Osteoblast (primary cell): ENCODE measurements at regions not wholly inside any gene's neighbourhood (a gene's known extent, or its start where the extent isn't known, plus 50 kb on each side); places are given as distances from the start of the nearest gene placed in this dataset.

Source experiments
- DNase-seq: peaks from one replicate; pipeline ENCODE4 v3.0.0; 2011; ENCODE audit warnings: low spot score, mixed read lengths; ENCODE audit not compliant: insufficient read length; ENCODE audit errors: missing footprints
- H2AFZ ChIP-seq: 2 replicates; pipeline ENCODE4 v1.6.0; 2011; ENCODE audit warnings: mild to moderate bottlenecking, low read length
- H3K27ac ChIP-seq: 2 replicates; pipeline ENCODE4 v1.5.1; 2011; ENCODE audit warnings: mild to moderate bottlenecking, low read depth, low read length, moderate library complexity
- H3K27me3 ChIP-seq: 2 replicates; pipeline ENCODE4 v1.6.0; 2012; ENCODE audit warnings: mild to moderate bottlenecking, control low read depth, inconsistent platforms, low read length, moderate library complexity; ENCODE audit not compliant: insufficient read depth
- H3K36me3 ChIP-seq: 2 replicates; pipeline ENCODE4 v1.5.1; 2011; ENCODE audit warnings: mild to moderate bottlenecking, low read length, control low read depth, moderate library complexity; ENCODE audit not compliant: insufficient read depth
- H3K4me1 ChIP-seq: 2 replicates; pipeline ENCODE4 v1.5.1; 2011; ENCODE audit warnings: mild to moderate bottlenecking, low read length, control low read depth, moderate library complexity; ENCODE audit not compliant: insufficient read depth
- H3K4me2 ChIP-seq: 2 replicates; pipeline ENCODE4 v1.6.0; 2011; ENCODE audit warnings: mild to moderate bottlenecking, low read length; ENCODE audit not compliant: insufficient read depth
- H3K4me3 ChIP-seq: fragments of 200-600 bp; sonication (generic); 3 replicates; pipeline ENCODE4 v1.5.1; 2012; ENCODE audit warnings: mild to moderate bottlenecking, low read length, inconsistent platforms; ENCODE audit not compliant: insufficient read depth
- H3K79me2 ChIP-seq: 2 replicates; pipeline ENCODE4 v1.6.0; 2012; ENCODE audit warnings: mild to moderate bottlenecking, low read length, control low read depth, inconsistent platforms; ENCODE audit not compliant: insufficient read depth
- H3K9me3 ChIP-seq: 2 replicates; pipeline ENCODE4 v1.5.1; 2011; ENCODE audit warnings: low read depth, low read length, control low read depth
- H4K20me1 ChIP-seq: 2 replicates; pipeline ENCODE4 v1.6.0; 2012; ENCODE audit warnings: mild to moderate bottlenecking, low read length, control low read depth; ENCODE audit not compliant: insufficient read depth
- TF ChIP-seq, protein P1 (sequence below): IDR thresholded peaks from 2 replicates; pipeline ENCODE4 v1.5.1; 2011; ENCODE audit warnings: mild to moderate bottlenecking, low read depth, low read length, moderate library complexity; ENCODE audit errors: extremely low read depth

DNA sequence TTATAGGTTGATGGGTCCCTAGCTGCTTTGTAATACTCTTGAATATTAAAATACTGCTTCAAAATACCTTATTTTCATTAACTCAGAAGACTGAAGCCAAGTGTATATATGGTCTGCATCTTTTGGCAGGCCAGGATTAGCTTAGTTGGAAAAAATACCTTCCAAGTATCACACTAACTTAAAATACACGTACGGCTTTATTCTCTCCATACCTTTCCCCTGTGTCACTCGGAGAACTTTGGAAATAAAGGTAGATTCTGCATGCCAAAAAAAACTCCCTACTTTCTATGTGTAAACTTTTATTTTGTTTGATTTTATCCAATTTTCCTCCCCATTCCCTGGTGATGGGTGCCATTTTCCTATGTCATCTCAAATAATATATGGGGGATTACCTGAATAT is 422.3 kb upstream of the MDFIC2 start:
- TF ChIP-seq, protein P1, sequence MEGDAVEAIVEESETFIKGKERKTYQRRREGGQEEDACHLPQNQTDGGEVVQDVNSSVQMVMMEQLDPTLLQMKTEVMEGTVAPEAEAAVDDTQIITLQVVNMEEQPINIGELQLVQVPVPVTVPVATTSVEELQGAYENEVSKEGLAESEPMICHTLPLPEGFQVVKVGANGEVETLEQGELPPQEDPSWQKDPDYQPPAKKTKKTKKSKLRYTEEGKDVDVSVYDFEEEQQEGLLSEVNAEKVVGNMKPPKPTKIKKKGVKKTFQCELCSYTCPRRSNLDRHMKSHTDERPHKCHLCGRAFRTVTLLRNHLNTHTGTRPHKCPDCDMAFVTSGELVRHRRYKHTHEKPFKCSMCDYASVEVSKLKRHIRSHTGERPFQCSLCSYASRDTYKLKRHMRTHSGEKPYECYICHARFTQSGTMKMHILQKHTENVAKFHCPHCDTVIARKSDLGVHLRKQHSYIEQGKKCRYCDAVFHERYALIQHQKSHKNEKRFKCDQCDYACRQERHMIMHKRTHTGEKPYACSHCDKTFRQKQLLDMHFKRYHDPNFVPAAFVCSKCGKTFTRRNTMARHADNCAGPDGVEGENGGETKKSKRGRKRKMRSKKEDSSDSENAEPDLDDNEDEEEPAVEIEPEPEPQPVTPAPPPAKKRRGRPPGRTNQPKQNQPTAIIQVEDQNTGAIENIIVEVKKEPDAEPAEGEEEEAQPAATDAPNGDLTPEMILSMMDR = no peak
- no peak overlapping the region for H3K4me2 ChIP-seq
- no peak overlapping the region for H2AFZ ChIP-seq
- no peak for DNase-seq
- no peaks in the 10 kb centered on the region for H3K36me3 ChIP-seq
- H3K9me3 ChIP-seq = no peaks in the 10 kb centered on the region
- H3K27me3 ChIP-seq = no peaks in the 10 kb centered on the region
- H3K79me2 ChIP-seq = no peaks in the 10 kb centered on the region
- peaks cover 9% of the 10 kb centered on the region for H3K4me1 ChIP-seq
- H3K27ac ChIP-seq = no peak overlapping the region
- no peaks in the 10 kb centered on the region for H4K20me1 ChIP-seq
- H3K4me3 ChIP-seq = no peak overlapping the region

DNA sequence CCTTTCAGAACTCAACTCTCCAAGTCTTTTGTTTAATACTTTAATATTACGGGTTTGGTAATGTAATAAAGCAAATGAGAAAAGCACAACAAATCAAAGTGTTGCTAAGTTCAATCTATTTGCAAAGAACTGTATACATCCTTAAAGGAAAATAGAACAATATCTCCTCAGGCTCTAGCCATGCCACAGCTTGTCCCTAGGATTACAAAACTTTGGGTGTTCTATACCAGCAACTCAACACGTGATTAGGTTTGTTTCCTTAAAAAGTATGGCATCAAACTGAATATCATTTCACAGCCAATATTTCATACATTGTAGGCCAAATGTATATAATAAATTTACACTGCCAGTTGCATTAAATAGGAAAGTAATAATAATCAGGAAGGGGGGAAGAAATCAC is 418.6 kb upstream of the MDFIC2 start:
- Histone ChIP-seq H3K9me3 (no peaks in the 10 kb centered on the region), H3K36me3 (no peaks in the 10 kb centered on the region), H3K79me2 (no peaks in the 10 kb centered on the region), H3K27ac (no peak overlapping the region), H4K20me1 (no peaks in the 10 kb centered on the region), H3K27me3 (no peaks in the 10 kb centered on the region), H2AFZ (no peak overlapping the region), H3K4me3 (no peak overlapping the region), H3K4me1 (peaks cover 24% of the 10 kb centered on the region), H3K4me2 (no peak overlapping the region)
- TF ChIP-seq, protein P1 = no peak
- no peak for DNase-seq

DNA sequence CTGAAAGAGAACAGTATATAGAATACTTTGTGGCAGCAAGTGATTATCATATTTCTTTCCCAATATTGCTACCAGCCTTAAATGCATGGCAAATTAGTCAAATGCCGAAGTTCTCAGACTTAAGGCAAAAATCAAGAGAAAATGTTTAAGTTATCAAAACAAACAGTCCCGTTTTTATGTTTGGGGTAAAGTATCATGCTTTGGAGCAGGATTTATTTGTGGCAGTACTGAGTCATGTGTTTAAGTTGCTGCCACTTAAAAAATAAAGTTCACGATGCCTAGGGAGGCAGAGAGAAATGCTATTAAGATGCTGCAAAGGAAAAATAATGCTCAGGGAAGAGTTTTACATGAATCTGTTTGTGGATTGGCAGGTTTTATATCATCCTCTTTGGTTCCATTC is 417.4 kb upstream of the MDFIC2 start:
- DNase-seq = no peak
- TF ChIP-seq, protein P1 = no peak
- Histone ChIP-seq H2AFZ (peak overlapping the region; percentile 72), H3K79me2 (no peaks in the 10 kb centered on the region), H3K4me1 (peaks cover 23% of the 10 kb centered on the region), H3K4me2 (no peak overlapping the region), H3K9me3 (no peaks in the 10 kb centered on the region), H3K27ac (no peak overlapping the region), H3K27me3 (no peaks in the 10 kb centered on the region), H4K20me1 (no peaks in the 10 kb centered on the region), H3K4me3 (no peak overlapping the region), H3K36me3 (no peaks in the 10 kb centered on the region)

DNA sequence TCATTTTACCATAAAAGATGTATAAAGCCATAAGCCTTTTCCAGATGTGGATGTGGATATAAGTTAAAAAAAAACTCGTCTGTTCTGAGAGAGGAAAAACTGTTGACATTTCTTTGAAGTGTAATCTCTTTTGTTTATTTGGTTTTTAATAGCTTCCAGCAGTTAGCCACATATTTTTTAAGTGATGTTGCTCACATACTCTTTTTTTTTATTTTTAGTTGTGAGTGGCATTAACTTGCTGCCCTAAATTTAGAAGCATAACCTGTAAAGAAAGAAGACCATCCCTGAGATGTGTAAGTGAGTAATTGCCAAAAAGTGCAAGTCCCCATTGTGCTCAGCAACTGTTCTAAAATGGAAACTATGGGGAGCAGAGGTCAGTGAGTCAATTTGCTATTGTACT is 415.9 kb upstream of the MDFIC2 start:
- Histone ChIP-seq H3K4me3 (no peak overlapping the region), H2AFZ (no peak overlapping the region), H3K79me2 (no peaks in the 10 kb centered on the region), H3K9me3 (no peaks in the 10 kb centered on the region), H4K20me1 (no peaks in the 10 kb centered on the region), H3K4me1 (peaks cover 23% of the 10 kb centered on the region), H3K36me3 (no peaks in the 10 kb centered on the region), H3K27ac (no peak overlapping the region), H3K27me3 (no peaks in the 10 kb centered on the region), H3K4me2 (no peak overlapping the region)
- TF ChIP-seq, protein P1 = no peak
- DNase-seq = no peak
